ENCODE measurements at regions not wholly inside any gene's neighbourhood (a gene's known extent, or its start where the extent isn't known, plus 50 kb on each side); places are given as distances from the start of the nearest gene placed in this dataset.
"Not testable (repeated sequence)": the region's sequence is repeated elsewhere in the genome, so short reads cannot be mapped to it uniquely, and the experiment has no call there.

DNA sequence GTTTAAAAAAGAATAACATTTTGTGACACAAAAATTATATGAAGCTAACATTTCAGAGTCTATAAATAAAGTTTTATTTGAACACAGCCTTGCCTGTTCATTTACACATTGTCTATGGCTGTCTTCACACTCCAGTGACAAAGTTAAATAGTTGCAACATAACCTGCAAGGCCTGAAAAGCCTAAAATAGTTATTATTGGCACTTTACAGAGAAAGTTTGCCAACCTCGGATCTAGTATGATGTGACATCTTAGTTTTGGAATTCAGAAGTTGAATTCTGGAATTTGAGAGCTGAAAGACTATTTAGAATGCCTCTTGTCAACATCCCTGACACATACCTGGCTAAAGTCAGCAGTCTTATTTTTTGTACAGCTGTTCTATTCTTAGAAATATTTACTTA lies 68.3 kb downstream of the DYRK2 start:
- DNase-seq, result no peak

DNA sequence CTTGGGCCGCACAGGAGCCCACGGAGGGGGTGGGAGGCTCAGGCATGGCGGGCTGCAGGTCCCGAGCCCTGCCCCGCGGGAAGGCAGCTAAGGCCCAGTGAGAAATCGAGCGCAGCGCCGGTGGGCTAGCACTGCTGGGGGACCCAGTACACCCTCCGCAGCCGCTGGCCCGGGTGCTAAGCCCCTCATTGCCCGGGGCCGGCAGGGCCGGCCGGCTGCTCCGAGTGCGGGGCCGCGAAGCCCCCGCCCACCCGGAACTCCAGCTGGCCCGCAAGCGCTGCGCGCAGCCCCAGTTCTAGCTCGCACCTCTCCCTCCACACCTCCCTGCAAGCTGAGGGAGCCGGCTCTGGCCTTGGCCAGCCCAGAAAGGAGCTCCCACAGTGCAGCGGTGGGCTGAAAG lies 70.8 kb downstream of the DYRK2 start:
- DNase-seq, result not testable (repeated sequence)

DNA sequence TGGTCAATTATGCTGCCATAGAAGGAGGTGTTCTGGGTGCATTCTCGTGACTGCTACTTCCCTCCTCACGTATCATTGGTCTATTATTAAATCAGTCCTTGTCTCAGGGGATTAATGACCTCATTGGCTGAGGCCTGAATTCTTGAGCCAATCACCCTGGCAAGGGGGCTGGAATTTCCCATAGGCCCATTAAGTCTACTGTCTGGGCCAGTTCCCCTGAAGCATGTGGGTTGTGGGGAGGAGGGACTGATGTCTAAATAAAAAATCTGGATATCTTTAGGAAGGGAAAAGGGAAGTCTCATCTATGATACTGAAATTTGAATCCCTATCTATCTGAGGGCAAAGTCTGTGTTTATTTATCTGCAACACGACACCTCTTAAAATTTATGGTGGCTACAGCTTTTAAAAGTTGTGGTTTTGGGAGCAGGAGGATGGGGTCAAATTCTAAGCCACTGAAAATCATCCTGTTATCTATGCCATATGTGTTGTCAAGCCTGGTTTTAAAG lies 71.9 kb downstream of the DYRK2 start:
- no peak for DNase-seq

DNA sequence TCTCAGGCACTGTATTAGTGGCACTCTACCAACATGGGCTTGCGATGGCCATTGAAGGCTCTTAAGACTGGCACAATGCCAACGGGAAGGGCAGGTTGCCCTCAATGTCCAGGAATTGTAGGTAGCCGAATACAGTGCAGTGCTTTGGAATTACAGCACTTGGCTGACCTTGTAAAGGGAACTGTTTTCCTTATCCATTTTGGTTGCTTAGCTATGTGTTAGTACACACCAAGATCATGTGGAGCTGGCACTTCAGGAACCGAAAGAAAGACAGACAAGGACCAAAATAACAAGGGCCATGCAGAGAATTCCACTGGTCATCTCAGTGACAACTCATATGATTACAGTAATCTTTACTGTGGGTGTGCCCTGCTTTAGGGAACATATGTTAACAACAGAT lies 72.7 kb downstream of the DYRK2 start:
- no peak for DNase-seq

- no peak for DNase-seq
These were observed 73.8 kb downstream of the DYRK2 start for GRCh38 chr12:67722296-67722695.

DNA sequence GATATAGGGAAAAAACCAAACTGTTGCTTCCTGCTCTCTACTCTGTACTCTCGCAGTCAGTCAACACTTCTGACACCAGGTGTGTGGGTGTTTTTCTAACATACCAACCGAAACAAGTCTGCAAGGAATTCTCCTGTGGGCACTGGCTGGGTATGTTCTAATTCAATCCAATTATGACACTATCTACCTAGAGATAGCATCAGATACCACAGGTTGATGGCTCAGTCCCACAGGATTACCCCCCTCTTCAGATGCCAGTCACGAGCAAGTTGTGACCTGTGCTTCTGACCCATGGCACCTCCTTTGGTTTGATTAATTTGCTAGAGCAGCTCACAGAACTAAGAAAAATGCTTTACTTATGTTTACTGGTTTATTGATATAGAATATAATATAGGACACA lies 78.3 kb downstream of the DYRK2 start:
- no peak for DNase-seq

DNA sequence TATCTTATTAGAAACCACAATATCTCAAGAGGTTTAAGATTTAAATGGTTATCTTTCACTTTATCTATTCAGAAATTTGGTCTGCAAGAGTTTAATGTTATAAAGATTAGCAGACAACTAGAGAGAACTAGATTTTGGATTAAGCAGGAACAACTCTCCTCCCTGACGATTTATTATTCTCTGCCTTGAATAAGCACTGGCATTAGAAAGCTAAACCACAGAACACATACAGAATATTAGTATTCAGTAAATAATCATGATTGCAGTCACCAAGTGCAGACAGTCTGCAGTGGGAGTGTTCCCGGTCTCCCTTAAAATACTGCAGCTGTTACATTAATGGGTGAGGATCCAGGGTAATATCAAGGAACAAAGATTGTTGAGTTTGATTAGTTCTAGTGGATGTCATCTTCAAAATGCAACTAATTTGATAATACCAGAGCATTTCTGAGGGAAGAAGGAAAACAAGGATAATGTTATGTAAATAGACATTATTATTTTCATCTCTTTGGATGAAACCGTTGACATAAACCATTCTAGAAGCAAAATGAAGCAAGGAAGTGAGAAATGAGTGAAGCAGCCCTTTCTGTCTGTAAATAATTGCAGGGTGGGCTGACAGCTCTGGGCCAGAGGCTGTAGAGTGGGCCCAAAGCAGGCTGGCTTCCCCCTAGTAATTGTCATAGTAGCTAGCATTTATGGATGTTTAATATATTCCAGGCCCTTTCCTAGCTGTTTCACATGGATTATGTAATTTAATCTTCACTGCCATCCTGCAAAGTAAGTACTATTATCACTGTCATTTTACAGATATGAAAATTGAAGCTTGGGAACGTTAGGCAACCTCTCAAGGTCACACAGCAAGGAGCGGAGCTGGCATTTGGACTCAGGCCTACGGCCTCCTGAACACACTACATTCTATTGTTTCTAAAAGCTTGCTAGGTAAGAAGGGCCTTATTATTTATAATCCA lies 79.4 kb downstream of the DYRK2 start:
- no peak for DNase-seq

DNA sequence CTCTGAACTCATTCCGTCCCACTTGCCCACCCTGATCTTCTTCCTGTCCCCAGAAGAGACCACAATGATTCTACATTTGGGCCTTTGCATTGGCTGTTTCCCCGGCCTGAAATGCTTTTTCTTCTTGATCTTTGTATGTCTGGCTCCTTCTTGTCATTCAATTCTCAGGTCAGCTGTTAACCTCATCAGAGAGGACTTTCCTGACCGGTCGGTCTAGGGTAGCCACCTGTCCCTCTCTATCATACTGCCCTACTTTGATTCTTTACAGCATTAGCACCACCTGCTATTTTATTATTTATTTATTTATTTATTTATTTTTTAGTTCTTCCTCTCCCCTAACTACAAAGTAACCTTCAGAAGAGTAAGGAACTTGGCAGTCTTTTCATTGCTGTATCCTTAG lies 84.3 kb downstream of the DYRK2 start:
- no peak for DNase-seq

- no peak for DNase-seq
These were observed 87.3 kb downstream of the DYRK2 start for GRCh38 chr12:67735868-67736267.

- DNase-seq, result no peak
These were observed 92.2 kb downstream of the DYRK2 start for GRCh38 chr12:67740711-67741110.

GRCh38 chr12:67741270-67741669 lies 92.7 kb downstream of the DYRK2 start:
- DNase-seq, result no peak

DNA sequence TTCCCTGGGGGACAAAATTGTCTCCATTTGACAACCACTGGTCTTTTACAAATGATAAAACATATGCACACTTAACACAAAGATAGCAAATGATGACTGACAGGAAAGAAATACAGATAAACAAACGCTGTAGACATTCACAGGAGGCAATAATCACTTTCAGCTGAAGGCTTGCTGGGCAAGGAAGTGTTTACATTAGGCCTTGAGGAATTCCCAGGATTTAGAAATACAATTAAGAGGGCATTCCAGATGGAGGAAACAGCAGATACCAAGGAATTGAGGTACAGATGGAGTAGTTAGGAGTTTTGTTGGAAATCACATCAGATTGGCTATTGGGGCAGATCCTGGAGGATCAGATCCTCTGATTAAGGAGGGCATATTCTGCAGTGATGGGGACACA lies 93.9 kb downstream of the DYRK2 start:
- DNase-seq, result no peak

DNA sequence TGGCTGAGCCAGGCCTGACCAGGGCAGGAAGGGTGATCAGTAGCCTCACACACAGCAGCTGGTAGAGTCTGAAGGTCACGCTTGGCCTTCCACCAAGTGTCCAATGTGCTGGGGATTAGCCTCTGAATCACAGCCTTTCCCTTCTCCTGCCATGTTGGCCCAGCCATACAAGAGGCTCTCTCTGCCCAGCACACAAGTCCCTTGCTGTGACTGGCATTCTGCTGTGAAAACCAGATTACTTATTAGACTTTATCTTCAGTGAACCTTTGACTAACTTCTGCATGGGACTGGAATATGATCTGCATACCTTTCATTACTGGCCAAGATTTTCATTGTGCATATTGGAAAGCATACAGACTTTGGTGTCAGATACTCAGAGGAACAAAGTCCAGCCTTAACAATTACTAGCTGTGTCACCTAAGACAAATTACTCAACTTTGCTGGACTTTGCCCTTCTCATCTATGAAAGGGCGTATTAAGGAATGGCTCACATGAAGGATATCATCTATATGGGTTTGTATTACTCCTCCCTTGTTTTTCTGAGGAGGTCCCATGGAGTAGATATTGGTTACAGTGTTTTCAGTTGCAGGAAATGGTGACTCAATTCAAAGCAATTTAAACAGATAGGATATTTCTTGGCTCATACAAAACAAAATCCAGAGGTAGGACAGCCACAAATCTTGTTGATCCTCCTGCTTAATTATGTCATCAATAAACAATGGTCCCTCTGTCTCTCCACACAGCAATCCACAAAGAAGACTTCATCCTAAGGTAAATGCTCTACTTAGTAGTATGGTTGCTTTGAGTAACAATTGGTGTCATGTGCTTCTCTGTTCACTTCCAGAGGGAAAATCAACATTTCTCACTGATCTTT lies 99.6 kb downstream of the DYRK2 start:
- no peak for DNase-seq

- DNase-seq, result no peak
These were observed 100.1 kb downstream of the DYRK2 start for GRCh38 chr12:67748743-67749040.

DNA sequence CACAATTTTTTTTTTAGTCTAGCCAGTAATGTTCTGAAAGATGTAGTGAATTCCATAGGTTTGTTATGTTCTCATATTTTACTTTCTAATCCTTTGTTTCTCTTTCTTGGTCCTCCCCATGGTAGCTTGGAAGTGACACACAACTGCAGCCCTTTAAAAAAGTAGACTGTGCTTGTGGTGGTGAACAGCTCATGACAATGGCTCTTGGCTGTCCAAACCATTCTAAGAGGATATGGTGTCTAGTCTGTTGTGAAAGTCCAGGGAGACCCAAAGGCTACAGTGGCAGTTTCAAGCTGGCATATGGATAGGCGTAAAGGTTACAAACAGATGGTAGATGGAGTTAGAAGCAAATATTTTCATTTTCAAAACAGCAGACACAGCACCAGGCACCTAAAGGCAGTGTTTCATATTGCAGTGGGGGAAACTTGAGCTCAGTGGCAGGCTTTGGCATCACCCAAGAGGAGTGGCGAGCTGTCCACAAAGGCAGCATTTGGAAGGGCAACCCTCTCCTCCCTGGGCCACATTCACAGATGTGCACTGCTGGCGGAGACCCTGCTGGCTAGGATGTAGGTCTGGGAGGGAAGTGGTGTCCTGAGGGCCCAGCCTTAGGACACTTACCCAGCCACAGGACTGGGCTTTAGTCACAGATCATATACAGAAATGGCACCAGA lies 102.1 kb downstream of the DYRK2 start:
- no peak for DNase-seq

DNA sequence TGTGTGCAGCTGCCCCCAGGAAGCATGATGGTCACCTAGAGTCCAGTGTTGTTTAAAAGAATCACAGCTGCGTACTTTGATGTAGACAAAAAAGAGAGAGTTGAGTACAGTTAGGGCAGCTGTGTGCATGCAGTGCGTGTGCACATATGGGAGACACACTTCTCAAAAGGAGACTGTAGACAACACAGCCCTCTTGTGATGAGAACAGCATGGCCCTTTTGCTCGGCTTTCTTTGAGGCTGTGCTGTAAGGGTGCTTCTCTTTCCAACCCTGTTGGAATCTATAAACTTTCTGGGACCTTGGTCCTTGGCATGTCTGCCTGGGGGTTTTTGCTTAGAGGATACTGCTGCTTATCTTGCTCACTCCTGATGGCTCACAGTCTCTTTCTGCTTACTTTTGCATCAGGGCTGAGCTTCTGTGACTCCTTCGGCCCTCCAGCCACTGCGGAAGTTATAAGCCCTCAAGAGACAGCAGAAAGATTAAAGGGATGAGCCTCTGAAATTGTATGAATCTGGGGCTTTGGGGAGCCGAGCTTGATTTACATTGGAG lies 102.9 kb downstream of the DYRK2 start:
- DNase-seq, result no peak

- no peak for DNase-seq
These were observed 103.7 kb downstream of the DYRK2 start for GRCh38 chr12:67752226-67752732.

- no peak for DNase-seq
These were observed 106.6 kb downstream of the DYRK2 start for GRCh38 chr12:67754933-67755697.

GRCh38 chr12:67757651-67758050 lies 109.1 kb downstream of the DYRK2 start:
- DNase-seq, result no peak

- no peak for DNase-seq
These were observed 109.6 kb downstream of the DYRK2 start for GRCh38 chr12:67758119-67758518.

DNA sequence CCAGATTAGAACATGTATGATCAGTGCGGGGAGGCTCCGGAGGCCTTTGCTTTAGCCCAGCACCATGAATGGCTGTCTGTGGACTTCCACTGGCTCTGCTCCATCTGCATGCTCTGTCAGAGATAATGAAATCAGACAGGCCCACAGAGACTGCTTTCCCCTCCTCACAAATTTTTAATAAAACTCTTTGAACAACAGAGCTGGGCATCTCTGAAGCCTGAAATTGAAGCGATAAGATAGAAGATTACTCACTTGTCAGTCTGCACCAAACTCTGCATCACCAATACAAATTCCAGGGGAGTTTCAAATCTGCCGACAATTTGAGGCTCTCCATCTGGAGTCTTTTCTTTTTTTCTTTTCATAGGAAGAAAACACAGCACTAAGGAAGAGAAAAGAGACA lies 110.0 kb downstream of the DYRK2 start:
- no peak for DNase-seq

GRCh38 chr12:67759829-67760228 lies 111.3 kb downstream of the DYRK2 start:
- DNase-seq, result no peak
